ENCODE measurements at regions not wholly inside any gene's neighbourhood (a gene's known extent, or its start where the extent isn't known, plus 50 kb on each side); places are given as distances from the start of the nearest gene placed in this dataset.
A peak's percentile ranks its signal among the peaks of the same experiment; 100 is the strongest.

DNA sequence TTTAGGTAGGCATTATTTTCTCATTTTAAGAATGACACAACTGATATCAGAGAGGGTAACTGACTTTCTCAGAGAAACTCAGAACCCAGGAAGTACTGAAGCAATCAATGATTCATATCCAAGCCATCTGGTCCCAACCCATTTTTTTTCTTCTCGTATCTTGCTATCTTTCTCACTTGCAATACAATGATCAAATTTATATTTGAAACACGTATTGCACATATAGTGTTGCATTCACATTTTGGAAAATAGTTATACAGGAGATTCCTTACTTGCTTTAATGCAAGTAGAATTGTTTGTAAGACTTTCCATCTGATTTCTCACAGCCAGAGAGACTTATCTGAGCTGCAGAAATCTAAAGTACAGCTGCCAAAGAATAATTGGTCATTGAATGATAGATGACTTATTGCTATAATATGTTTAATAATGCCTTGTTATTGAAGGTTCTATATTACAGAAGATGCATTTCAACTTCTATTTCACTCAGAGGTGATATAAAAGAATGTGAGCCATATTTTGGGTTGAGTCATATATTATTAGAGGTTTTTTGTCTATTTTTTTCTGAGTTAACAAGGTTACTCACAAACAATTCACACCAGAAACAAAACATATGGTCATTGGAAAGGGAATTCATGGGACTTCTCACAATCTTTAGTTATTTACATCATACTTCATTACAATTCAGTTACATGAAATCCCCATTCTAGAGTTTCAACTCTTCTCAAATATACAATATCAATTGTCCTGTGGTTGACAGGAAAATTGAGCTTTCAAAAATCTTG is 337.5 kb upstream of the CITED2 start:
- no peak for TF ChIP-seq POLR2A (IDR thresholded peaks at IDR 0.05)
- TF ChIP-seq, protein P1, sequence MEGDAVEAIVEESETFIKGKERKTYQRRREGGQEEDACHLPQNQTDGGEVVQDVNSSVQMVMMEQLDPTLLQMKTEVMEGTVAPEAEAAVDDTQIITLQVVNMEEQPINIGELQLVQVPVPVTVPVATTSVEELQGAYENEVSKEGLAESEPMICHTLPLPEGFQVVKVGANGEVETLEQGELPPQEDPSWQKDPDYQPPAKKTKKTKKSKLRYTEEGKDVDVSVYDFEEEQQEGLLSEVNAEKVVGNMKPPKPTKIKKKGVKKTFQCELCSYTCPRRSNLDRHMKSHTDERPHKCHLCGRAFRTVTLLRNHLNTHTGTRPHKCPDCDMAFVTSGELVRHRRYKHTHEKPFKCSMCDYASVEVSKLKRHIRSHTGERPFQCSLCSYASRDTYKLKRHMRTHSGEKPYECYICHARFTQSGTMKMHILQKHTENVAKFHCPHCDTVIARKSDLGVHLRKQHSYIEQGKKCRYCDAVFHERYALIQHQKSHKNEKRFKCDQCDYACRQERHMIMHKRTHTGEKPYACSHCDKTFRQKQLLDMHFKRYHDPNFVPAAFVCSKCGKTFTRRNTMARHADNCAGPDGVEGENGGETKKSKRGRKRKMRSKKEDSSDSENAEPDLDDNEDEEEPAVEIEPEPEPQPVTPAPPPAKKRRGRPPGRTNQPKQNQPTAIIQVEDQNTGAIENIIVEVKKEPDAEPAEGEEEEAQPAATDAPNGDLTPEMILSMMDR (IDR thresholded peaks at IDR 0.05), result no peak
- no peak overlapping the region for H3K27ac ChIP-seq
- WGBS, 2 donors, result 88 to 92% methylated on average over 2 of the region's 2 CpGs
- H3K36me3 ChIP-seq (ENCODE audit: low read depth, missing control alignments), result no peaks in the 10 kb centered on the region
- no peak overlapping the region for H3K4me3 ChIP-seq
- no peaks in the 10 kb centered on the region for H3K27me3 ChIP-seq
- peaks cover 30% of the 10 kb centered on the region for H3K4me1 ChIP-seq
- H3K9me3 ChIP-seq, result no peaks in the 10 kb centered on the region
- no peak for DNase-seq
- intact Hi-C loops (cut with DNase I; ENCODE audit: low total_unique reads), result no loop called here

- no peak overlapping the region for H3K4me3 ChIP-seq
- peaks cover 30% of the 10 kb centered on the region for H3K4me1 ChIP-seq
- no peaks in the 10 kb centered on the region for H3K36me3 ChIP-seq (ENCODE audit: low read depth, missing control alignments)
- TF ChIP-seq POLR2A (IDR thresholded peaks at IDR 0.05), result no peak
- TF ChIP-seq, protein P1 (IDR thresholded peaks at IDR 0.05), result no peak
- no peak for DNase-seq
- H3K27ac ChIP-seq, result no peak overlapping the region
- H3K27me3 ChIP-seq, result no peaks in the 10 kb centered on the region
- H3K9me3 ChIP-seq, result no peaks in the 10 kb centered on the region
- intact Hi-C loops (cut with DNase I; ENCODE audit: low total_unique reads), result no loop called here
Observed at GRCh38 chr6:139710556-139710955, 336.1 kb upstream of the CITED2 start.

DNA sequence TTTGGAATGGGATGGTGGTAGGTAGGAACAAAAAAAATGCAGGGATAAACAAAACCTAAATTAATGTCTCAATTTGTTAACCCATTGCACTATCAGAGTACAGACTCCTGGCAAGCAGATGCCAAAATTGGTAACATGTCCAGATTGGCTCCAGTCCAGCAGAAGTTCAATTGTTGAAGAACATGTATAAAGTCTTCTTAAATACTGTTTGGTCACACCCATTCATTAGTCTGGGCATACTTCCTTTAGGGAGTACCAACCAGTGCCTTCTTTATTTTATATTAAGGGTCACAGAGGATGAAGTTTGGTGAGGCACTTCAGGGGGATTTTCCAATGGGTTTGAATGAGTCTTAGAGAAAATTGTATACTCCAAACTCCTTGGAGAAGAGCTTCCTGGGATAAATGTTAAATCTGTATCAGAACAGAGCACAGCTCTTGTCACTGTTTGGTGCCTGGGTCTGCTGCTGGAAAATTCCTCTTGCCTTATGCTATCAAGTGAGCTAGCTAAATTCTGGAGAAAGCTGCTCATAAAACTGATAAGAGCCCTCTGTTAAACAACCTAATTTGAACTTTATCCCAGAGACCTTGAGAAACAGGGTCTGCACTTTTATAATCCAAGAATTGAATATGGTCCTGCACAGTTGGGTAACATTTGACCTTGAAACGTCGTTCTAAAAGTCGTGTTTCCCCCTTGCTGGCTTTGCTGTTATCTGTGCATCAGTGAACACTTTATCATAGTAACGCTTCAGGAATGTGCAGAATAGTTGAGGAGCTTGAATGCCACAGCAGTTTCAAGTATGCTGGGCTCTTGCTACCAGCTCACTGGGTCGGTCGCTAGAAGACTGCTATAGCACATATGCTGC is 334.1 kb upstream of the CITED2 start:
- no peak for DNase-seq
- H3K36me3 ChIP-seq (ENCODE audit: low read depth, missing control alignments), result no peaks in the 10 kb centered on the region
- no peak overlapping the region for H3K4me3 ChIP-seq
- no peaks in the 10 kb centered on the region for H3K9me3 ChIP-seq
- H3K27me3 ChIP-seq, result no peaks in the 10 kb centered on the region
- no peak for TF ChIP-seq POLR2A (IDR thresholded peaks at IDR 0.05)
- TF ChIP-seq, protein P1 (IDR thresholded peaks at IDR 0.05), result no peak
- intact Hi-C loops (cut with DNase I; ENCODE audit: low total_unique reads), result no loop called here
- peaks cover 30% of the 10 kb centered on the region for H3K4me1 ChIP-seq
- peak overlapping the region in 1 of 2 donors; percentile 52 for H3K27ac ChIP-seq
- 15 to 47% methylated on average over 6 of the region's 6 CpGs for WGBS, 2 donors

DNA sequence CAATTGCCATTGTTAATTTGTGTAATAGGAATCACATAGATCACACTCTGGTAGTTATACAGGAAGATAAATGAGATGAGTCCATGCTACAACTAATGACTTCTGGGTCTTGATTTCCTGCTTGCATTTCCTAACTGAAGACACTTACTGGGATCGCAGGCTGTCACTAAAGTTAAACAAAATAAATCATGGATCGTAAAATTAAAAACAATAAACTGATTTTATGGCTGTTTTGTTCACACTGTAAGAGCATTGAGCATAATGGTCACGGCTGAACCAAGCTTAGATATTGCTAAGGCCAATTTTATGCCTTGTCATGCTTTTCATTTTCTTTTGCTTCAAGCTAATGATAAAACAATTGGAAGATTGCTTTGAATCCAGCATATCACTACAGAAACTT is 332.5 kb upstream of the CITED2 start:
- Histone ChIP-seq H3K27me3 (no peaks in the 10 kb centered on the region), H3K9me3 (no peaks in the 10 kb centered on the region), H3K36me3 (ENCODE audit: low read depth, missing control alignments) (no peaks in the 10 kb centered on the region), H3K4me1 (peaks cover 30% of the 10 kb centered on the region), H3K4me3 (no peak overlapping the region), H3K27ac (no peak overlapping the region)
- TF ChIP-seq, protein P1 (IDR thresholded peaks at IDR 0.05), result no peak
- no peak for TF ChIP-seq POLR2A (IDR thresholded peaks at IDR 0.05)
- 90 to 93% methylated on average over 3 of the region's 3 CpGs for WGBS, 2 donors
- intact Hi-C loops (cut with DNase I; ENCODE audit: low total_unique reads), result no loop called here
- no peak for DNase-seq
